IMR-90 (cell line): ENCODE measurements at regions not wholly inside any gene's neighbourhood (a gene's known extent, or its start where the extent isn't known, plus 50 kb on each side); places are given as distances from the start of the nearest gene placed in this dataset.

Experiments used
- BHLHE40 ChIP-seq: fragments of 150-350 bp; IDR thresholded peaks from 2 replicates; pipeline ENCODE4 v1.6.1; 2016; ENCODE audit warnings: mild to moderate bottlenecking, low read depth, low read length
- CEBPB ChIP-seq: IDR thresholded peaks from 2 replicates; pipeline ENCODE4 v1.6.1; 2012; ENCODE audit warnings: low read depth, low read length, improper control_type of control experiment
- CHD1 ChIP-seq: IDR thresholded peaks from 2 replicates; pipeline ENCODE4 v1.6.1; 2012; ENCODE audit warnings: low read depth, low read length, improper control_type of control experiment
- FOS ChIP-seq: fragments of 150-350 bp; IDR thresholded peaks from 2 replicates; pipeline ENCODE4 v1.6.1; 2016; ENCODE audit warnings: low read depth, low read length
- MAFK ChIP-seq: IDR thresholded peaks from 2 replicates; pipeline ENCODE4 v1.6.1; 2012; ENCODE audit warnings: low read depth, low read length, improper control_type of control experiment
- MAZ ChIP-seq: IDR thresholded peaks from 2 replicates; pipeline ENCODE4 v1.6.1; 2012; ENCODE audit warnings: low read depth, mild to moderate bottlenecking, low read length, improper control_type of control experiment, moderate library complexity, borderline replicate concordance
- MXI1 ChIP-seq: IDR thresholded peaks from 2 replicates; pipeline ENCODE4 v1.6.1; 2012; ENCODE audit warnings: low read depth, mild to moderate bottlenecking, low read length, moderate library complexity, borderline replicate concordance
- NFE2L2 ChIP-seq: fragments of 150-350 bp; IDR thresholded peaks from 2 replicates; pipeline ENCODE4 v1.6.1; 2016; ENCODE audit warnings: low read depth, mild to moderate bottlenecking, low read length
- POLR2A ChIP-seq: IDR thresholded peaks from 2 replicates; pipeline ENCODE4 v1.6.1; 2012; ENCODE audit warnings: mild to moderate bottlenecking, low read depth, low read length
- RAD21 ChIP-seq: IDR thresholded peaks from 2 replicates; pipeline ENCODE4 v1.6.1; 2012; ENCODE audit warnings: low read length, improper control_type of control experiment
- RCOR1 ChIP-seq: IDR thresholded peaks from 2 replicates; pipeline ENCODE4 v1.6.1; 2012; ENCODE audit warnings: mild to moderate bottlenecking, low read length, improper control_type of control experiment; ENCODE audit not compliant: insufficient replicate concordance
- SMC3 ChIP-seq: fragments of 150-350 bp; IDR thresholded peaks from 2 replicates; pipeline ENCODE4 v1.6.1; 2016; ENCODE audit warnings: low read depth, mild to moderate bottlenecking, antibody characterized with exemption, low read length, moderate library complexity
- TF ChIP-seq, protein P1 (sequence below): fragments of 150-350 bp; IDR thresholded peaks from 2 replicates; pipeline ENCODE4 v1.6.1; 2017; ENCODE audit warnings: mild to moderate bottlenecking, antibody characterized with exemption, low read length, low read depth
- TF ChIP-seq, protein P2 (sequence below): conservative IDR thresholded peaks from 2 replicates; pipeline ENCODE4 v1.5.1; 2012; ENCODE audit warnings: mild to moderate bottlenecking, low read depth, low read length, improper control_type of control experiment

DNA sequence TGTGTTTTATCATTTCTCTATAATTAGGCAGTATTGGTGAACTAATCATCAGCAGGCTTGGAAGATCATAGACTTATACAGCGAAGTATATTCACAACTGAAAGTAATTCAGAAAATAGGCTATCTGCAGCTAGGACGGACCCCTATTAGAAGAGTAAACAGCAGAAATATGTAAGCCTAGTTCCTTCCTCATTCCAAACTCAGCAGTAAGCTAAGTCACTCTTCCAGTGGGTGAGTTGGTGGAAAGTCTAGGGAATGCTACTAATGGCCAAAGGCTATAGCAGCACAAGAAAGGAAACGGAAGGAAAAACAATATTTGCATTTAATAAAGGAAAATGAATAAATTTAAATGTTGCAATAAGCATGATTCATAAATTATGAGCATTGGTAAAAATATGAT, 918.1 kb upstream of the TMPRSS15 start:
- TF ChIP-seq, protein P1, sequence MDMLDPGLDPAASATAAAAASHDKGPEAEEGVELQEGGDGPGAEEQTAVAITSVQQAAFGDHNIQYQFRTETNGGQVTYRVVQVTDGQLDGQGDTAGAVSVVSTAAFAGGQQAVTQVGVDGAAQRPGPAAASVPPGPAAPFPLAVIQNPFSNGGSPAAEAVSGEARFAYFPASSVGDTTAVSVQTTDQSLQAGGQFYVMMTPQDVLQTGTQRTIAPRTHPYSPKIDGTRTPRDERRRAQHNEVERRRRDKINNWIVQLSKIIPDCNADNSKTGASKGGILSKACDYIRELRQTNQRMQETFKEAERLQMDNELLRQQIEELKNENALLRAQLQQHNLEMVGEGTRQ, result no peak
- no peak for TF ChIP-seq MXI1
- TF ChIP-seq, protein P2, sequence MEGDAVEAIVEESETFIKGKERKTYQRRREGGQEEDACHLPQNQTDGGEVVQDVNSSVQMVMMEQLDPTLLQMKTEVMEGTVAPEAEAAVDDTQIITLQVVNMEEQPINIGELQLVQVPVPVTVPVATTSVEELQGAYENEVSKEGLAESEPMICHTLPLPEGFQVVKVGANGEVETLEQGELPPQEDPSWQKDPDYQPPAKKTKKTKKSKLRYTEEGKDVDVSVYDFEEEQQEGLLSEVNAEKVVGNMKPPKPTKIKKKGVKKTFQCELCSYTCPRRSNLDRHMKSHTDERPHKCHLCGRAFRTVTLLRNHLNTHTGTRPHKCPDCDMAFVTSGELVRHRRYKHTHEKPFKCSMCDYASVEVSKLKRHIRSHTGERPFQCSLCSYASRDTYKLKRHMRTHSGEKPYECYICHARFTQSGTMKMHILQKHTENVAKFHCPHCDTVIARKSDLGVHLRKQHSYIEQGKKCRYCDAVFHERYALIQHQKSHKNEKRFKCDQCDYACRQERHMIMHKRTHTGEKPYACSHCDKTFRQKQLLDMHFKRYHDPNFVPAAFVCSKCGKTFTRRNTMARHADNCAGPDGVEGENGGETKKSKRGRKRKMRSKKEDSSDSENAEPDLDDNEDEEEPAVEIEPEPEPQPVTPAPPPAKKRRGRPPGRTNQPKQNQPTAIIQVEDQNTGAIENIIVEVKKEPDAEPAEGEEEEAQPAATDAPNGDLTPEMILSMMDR, result no peak
- no peak for TF ChIP-seq RAD21
- TF ChIP-seq POLR2A, result no peak
- no peak for TF ChIP-seq SMC3
- no peak for TF ChIP-seq CHD1
- TF ChIP-seq NFE2L2, result no peak
- no peak for TF ChIP-seq MAFK
- TF ChIP-seq FOS, result no peak
- TF ChIP-seq CEBPB, result no peak
- TF ChIP-seq MAZ, result no peak
- no peak for TF ChIP-seq RCOR1
- TF ChIP-seq BHLHE40, result no peak
